ENCODE measurements at regions not wholly inside any gene's neighbourhood (a gene's known extent, or its start where the extent isn't known, plus 50 kb on each side); places are given as distances from the start of the nearest gene placed in this dataset.
"Not testable (repeated sequence)": the region's sequence is repeated elsewhere in the genome, so short reads cannot be mapped to it uniquely, and the experiment has no call there.

DNA sequence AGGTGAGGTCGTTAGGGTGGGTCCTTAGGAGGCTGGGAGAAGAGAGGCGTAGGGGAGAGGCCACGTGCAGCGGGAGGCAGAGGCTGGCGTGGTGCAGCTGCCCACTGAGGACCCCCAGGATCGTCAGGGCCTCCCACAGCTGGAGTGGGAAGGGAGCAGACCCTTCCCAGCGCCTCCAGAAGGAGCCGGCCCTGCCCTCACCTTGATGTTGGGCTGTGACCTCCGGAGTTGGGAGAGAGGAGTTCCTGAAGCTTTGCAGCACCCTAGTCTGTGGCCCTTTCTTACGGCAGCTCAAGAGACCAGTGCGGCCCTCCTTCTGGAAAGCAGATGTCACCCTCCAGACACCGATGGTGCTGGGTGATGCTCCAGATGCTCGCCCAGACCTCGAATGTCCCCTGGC is 156.5 kb upstream of the ZNF469 start:
- H3K27ac Mint-ChIP-seq; DNase-seq (ENCODE audit: low spot score in 2 of 2); ATAC-seq (ENCODE audit: low read depth); H3K4me3 Mint-ChIP-seq; H3K4me1 Mint-ChIP-seq; H3K9me3 Mint-ChIP-seq; H3K36me3 Mint-ChIP-seq: not testable (repeated sequence)
- H3K27me3 Mint-ChIP-seq = peaks cover 14% of the 10 kb centered on the region

DNA sequence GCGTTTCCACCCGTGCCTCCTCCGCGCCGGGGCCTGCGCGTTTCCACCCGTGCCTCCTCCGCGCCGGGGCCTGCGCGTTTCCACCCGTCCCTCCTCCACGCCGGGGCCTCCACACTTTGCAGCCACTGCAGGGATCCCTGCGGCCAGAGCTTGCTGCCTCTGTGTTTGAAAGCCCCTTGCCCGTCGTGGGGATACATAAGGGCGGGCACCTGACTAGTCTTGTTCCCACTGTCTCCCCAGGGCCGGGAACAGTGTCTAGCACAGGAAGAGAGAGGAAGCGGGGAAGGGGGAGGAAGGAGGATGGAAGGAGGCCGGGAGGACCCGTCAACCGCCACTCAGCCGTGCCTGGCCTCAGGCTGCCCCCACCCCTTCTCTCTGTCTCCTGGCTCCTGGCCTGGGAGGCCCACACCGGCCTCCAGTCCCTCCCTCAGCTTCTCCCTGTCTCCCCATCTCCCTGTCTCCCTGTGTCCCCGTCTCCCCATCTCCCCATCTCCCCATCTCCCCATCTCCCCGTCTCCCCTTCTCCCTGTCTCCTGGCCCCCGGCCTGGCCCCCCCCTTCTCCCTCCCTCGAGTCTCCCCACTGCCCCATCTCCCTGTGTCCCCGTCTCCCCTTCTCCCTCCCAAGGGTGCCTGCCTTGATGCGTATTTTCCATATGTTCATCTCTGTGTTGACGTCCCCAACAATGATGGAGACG is 155.6 kb upstream of the ZNF469 start:
- not testable (repeated sequence) for H3K27ac Mint-ChIP-seq; H3K4me1 Mint-ChIP-seq; H3K27me3 Mint-ChIP-seq; DNase-seq (ENCODE audit: low spot score in 2 of 2); H3K4me3 Mint-ChIP-seq; ATAC-seq (ENCODE audit: low read depth); H3K9me3 Mint-ChIP-seq; H3K36me3 Mint-ChIP-seq

DNA sequence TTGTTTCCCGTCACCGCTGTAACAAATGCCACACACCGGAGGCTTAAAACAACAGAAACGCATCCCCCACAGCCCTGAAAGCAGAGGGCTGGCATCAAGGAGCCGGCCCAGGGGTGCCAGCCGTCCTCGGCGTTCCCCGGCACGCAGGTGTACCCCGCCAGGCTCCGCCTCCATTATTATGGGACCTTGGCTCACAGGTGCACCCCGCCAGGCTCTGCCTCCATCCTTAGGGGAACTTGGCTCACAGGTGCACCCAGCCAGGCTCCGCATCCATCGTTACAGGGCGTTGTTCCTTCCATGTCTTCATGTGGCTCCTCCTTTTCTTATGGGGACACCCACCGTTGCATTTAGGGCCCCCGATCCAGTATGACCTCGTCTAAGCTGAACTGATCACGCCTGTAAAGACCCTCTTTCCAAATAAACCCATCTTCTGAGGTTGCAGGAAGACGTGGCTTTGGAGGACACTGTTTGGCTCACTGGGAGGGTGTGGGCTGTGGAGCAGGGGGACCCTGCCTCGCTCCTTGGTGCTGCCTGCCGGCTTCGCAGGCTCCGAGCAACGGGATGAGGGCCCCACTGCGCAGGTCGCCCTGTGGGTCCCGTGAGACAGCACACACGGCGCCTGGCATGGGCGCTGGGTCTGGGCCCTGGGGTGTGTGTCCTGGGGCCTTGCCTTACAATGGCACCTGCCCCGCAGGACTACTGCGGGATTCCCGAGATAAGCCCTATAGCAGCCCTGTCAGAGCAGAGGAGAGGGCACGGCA is 154.9 kb upstream of the ZNF469 start:
- not testable (repeated sequence) for H3K9me3 Mint-ChIP-seq; H3K27me3 Mint-ChIP-seq; DNase-seq (ENCODE audit: low spot score in 2 of 2); ATAC-seq (ENCODE audit: low read depth); H3K4me3 Mint-ChIP-seq; H3K36me3 Mint-ChIP-seq; H3K4me1 Mint-ChIP-seq; H3K27ac Mint-ChIP-seq

DNA sequence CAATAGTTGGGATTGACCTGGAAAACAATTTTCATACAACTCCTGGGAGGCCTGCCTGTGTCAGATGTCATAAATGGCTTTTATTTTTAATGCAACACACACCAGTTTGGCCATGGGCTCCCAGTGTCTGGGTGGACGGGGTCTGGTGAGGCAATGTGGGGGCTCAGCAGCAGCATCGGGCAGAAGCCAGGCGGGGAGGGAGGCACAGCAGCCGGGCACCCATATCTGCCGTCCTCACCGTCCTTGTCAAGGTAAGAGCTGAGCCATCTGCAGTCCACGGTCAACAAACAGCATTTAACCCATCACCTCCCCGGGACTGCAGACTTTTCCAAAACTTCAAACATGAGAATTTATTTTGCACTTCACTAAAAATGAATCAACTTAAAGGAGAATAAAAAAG is 154.0 kb upstream of the ZNF469 start:
- not testable (repeated sequence) for H3K27ac Mint-ChIP-seq; H3K27me3 Mint-ChIP-seq; DNase-seq (ENCODE audit: low spot score in 2 of 2); H3K9me3 Mint-ChIP-seq; ATAC-seq (ENCODE audit: low read depth); H3K36me3 Mint-ChIP-seq; H3K4me3 Mint-ChIP-seq; H3K4me1 Mint-ChIP-seq

DNA sequence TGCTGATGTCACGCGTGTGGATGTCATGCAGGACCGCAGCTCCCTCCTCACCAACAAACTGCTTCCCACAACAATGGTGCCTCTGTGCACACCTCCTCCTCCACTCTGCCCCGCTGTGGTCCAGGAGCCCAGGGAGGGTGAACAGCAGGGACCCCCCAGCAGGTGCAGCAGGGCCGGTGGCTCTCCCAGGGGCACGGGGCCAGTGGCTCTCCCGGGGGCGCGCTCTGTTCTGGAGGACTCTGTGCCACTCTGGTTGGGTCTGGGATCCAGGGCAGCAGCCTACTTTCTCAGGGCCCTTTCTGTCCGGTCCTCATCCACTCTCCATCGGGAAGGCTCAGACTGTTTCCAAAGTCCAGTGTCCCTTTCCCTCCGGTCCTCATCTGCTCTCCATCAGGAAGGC is 153.0 kb upstream of the ZNF469 start:
- H3K9me3 Mint-ChIP-seq, H3K4me3 Mint-ChIP-seq: not testable (repeated sequence)

DNA sequence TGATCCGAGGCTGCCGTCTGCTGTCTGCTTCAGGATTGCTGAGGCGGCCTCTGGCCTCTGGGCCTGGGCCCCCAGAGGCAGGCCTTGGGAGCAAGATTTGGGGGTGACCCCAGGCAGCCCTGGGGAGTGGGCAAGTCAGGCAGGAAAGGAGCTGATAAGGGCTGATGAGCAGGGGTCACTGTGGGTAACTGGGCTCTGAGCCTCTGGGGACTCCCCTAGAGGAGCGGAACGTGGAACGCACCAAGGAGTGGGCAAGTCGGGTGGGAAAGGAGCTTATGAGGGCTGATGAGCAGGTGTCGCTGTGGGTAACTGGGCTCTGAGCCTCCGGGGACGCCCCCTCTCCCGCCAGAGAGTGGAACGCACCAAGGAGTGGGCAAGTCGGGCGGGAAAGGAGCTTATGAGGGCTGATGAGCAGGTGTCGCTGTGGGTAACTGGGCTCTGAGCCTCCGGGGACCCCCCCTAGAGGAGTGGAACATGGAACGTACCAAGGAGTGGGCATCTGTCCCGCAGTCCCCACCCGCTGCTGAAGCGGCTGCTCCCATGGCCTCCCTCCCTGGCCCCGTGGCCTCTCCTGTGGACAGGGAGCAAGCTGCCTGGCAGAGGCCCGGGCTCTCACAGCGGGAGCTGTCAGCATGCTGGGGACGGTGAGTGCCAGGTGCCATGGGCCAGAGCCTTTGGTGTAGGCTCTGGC is 152.3 kb upstream of the ZNF469 start:
- not testable (repeated sequence) for H3K27ac Mint-ChIP-seq; H3K36me3 Mint-ChIP-seq; DNase-seq (ENCODE audit: low spot score in 2 of 2); H3K4me1 Mint-ChIP-seq; ATAC-seq (ENCODE audit: low read depth); H3K9me3 Mint-ChIP-seq; H3K4me3 Mint-ChIP-seq
- H3K27me3 Mint-ChIP-seq = peaks cover 10% of the 10 kb centered on the region

More for the DNA sequence above, 153.0 kb upstream of the ZNF469 start:
- not testable (repeated sequence) for ATAC-seq (ENCODE audit: low read depth); H3K27ac Mint-ChIP-seq; H3K36me3 Mint-ChIP-seq; H3K4me1 Mint-ChIP-seq; H3K27me3 Mint-ChIP-seq; DNase-seq (ENCODE audit: low spot score in 2 of 2)

DNA sequence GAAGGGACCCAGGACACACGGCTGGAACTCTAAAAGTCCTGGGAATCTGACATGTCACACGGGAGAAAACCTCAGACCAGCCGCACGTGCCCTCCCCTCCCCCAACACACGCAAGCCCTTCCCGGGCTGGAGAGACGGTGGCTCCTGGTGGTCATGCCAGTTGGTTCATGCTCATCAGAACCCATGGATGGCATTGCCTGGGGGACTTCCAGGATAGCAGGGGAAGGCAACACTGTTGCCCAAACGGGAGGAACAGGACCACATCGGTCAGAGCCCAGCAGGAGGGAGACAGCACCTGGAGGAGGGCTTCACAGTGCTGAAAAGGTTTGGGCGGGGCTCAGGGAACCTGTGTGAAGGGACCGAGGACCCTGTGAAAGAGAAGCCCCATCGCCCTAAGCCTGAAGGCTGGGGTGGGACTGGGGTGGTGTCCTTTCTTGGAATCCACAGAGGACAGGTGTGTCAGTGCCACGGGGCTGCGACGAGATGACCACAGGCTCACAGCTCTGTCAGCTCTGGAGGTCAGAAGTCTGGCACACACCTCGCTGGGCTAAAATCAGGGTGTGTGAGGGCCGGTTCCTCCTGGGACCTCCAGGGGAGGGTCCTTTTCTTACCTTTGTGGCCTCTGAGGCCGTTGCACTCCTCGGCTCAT is 151.7 kb upstream of the ZNF469 start:
- not testable (repeated sequence) for H3K9me3 Mint-ChIP-seq; H3K4me1 Mint-ChIP-seq; H3K27ac Mint-ChIP-seq; DNase-seq (ENCODE audit: low spot score in 2 of 2); H3K36me3 Mint-ChIP-seq; ATAC-seq (ENCODE audit: low read depth); H3K4me3 Mint-ChIP-seq
- H3K27me3 Mint-ChIP-seq = peaks cover 14% of the 10 kb centered on the region

DNA sequence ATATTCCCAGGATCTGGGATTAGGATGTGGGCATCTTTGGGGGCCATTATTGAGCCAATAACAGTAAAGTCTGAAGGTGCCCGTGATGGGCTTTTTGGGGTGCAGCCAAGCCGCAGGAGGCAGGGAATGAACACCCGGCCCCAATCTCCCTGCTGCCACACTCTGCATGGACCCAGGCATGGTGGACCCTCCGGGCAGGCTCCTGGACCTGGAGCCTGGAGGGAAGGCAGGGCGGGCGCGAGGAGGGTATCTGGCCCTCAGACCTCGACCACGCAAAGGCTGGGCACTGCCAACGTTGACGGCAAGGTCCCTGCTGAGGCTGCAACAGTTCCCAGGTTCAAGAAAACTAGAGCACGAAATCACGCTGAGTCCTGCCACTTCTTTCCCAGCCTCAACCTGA is 150.9 kb upstream of the ZNF469 start:
- H3K9me3 Mint-ChIP-seq; DNase-seq (ENCODE audit: low spot score in 2 of 2); H3K4me3 Mint-ChIP-seq; H3K36me3 Mint-ChIP-seq; ATAC-seq (ENCODE audit: low read depth); H3K27ac Mint-ChIP-seq; H3K4me1 Mint-ChIP-seq: not testable (repeated sequence)
- peaks cover 13% of the 10 kb centered on the region for H3K27me3 Mint-ChIP-seq

DNA sequence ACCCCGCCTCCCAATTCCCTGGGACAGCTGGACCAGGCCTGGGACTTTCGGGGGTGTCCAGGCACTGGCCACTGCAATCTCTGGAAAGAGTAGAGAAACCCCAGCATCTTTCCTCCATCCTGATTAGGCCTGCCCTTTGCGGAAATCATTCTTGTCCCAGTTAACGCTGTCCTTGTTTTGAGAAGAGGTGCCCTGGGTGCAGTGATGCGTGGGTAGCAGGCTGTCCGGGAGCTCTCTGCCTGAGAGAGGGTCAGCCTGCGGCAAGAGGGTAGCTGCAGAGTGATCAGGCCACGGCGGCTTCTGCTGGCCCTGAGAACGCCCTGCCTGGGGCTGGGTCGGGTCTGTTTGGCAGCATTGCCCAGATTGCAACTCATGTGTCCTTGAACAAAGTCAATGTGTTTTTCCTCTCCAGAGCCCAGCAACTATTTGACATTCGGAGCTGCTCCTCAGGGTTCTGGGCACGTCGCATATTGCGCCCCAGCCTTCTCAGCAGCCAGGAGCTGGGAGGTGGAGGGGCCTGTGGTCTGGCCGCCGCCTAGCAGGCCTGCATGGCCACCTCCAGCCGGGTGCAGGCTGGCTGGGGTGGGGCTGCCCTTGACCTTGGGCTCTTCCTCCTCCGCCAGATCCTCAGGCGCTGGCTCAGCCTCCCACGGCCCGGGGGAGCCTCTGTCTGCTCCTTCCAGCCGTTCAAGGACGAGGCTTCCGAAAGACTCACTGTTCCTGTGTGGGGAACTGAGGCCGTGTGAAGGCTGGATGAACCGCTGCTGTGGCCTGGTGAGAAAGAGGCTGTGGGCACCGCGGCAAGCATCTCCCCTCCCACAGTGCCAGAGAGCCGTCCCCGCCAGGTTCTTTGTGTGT is 150.1 kb upstream of the ZNF469 start:
- not testable (repeated sequence) for H3K27me3 Mint-ChIP-seq; H3K4me3 Mint-ChIP-seq; H3K4me1 Mint-ChIP-seq; H3K27ac Mint-ChIP-seq; H3K36me3 Mint-ChIP-seq; DNase-seq (ENCODE audit: low spot score in 2 of 2); ATAC-seq (ENCODE audit: low read depth); H3K9me3 Mint-ChIP-seq

DNA sequence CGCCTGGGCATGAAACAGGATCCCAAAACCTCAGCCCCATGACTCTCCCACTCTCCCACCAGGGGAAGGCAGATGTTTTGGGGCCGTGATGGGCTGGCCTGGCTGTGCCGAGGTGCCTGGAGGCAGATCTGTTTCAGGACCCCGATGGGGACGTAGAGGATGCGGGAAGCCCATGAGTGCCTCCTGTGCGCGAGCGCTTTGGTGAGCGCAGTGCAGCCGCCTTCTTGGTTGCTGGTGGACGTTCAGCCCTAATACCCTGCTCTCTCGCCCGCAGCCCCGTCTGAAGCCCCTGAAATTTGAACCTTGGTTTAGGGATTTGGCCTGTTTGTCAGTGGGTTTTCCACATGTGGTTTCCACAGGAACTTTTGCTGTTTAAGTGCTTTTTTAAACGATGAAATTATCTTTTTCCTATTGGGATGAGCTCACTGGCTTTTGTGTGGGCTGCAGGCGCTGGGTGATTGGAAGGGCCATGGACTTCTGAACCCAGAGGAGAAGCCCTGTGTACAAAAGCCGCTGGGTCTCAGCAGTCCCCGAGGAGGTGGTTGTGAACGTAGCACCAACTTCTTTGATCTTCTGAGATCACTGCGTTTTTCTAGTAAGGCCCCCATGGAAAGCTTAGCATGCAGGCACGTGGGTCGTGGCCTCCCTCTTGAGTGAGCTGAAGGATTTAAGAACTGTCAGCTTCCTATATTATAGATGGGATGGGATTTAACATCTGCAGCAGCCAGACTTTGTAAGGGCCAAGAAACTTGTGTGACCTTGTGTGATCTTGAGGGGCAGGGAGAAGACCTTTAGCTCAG is 148.9 kb upstream of the ZNF469 start:
- H3K4me1 Mint-ChIP-seq; H3K4me3 Mint-ChIP-seq; H3K36me3 Mint-ChIP-seq; H3K9me3 Mint-ChIP-seq; H3K27ac Mint-ChIP-seq; ATAC-seq (ENCODE audit: low read depth); DNase-seq (ENCODE audit: low spot score in 2 of 2): not testable (repeated sequence)
- peaks cover 12% of the 10 kb centered on the region for H3K27me3 Mint-ChIP-seq

DNA sequence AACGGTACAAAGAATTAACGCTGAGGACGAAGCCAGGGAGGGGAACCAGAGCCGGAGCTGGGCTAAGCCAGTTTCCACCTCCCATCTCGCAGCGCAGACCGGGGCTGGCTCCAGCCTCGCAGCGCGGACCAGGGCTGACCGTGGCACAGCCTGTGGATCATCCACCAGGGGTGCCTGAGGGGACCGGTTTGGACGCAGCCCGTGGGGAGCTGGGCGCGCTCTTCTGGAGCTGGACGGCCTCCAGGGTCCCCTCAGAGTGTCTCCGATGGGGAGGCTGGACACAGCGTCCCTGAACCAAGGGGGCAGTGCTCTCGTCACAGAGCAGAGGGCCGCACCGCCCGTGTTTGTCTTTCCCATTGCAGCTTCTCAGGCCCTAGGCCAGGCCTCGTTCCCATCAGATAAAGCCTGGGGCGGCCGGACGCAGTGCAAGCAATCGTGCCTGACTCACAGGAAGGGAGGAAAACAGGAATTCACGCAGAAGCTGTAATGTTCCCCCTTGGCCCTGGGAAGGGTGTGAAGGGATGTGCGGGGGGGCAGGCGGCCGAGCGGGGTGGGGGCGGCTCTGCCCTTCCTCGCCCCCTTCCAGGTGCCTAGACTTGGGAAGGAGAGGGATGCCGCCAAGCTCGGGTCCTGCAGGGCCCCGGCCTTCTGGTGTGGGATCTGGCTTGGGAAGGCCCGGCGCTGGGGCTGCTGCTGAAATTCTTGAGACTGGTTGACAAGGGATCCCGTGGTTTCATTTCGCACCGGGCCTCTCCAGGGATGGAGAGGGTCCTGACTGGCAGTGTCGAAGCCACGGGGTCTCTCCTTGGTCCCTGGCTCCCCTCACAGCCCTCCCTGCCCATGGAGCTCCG is 148.1 kb upstream of the ZNF469 start:
- ATAC-seq (ENCODE audit: low read depth); H3K36me3 Mint-ChIP-seq; H3K4me3 Mint-ChIP-seq; H3K4me1 Mint-ChIP-seq; H3K27ac Mint-ChIP-seq; DNase-seq (ENCODE audit: low spot score in 2 of 2); H3K9me3 Mint-ChIP-seq: not testable (repeated sequence)
- H3K27me3 Mint-ChIP-seq = peaks cover 12% of the 10 kb centered on the region

DNA sequence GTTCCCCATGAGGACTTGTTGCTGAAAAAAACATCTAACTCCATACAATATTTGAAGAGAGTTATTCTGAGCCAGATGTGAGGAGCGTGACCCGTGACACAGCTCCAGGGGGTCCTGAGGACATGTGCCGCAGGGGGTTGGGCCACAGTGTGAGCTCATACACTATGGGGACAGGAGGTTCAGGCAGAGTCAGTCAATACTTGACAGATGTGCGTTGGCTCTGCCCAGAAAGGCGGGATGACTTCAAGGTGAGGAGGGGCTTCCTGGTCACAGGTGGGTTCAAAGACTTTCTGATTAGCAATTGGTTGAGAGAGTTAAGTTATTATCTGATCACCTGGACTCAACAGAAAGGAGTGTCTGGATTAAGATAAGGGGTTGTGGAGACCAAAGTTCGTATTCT is 147.1 kb upstream of the ZNF469 start:
- not testable (repeated sequence) for H3K36me3 Mint-ChIP-seq; ATAC-seq (ENCODE audit: low read depth); H3K9me3 Mint-ChIP-seq; H3K4me3 Mint-ChIP-seq; H3K4me1 Mint-ChIP-seq; DNase-seq (ENCODE audit: low spot score in 2 of 2); H3K27ac Mint-ChIP-seq
- peaks cover 15% of the 10 kb centered on the region for H3K27me3 Mint-ChIP-seq

All from memory B cell (primary cell).